ENCODE measurements at regions not wholly inside any gene's neighbourhood (a gene's known extent, or its start where the extent isn't known, plus 50 kb on each side); places are given as distances from the start of the nearest gene placed in this dataset.

DNA sequence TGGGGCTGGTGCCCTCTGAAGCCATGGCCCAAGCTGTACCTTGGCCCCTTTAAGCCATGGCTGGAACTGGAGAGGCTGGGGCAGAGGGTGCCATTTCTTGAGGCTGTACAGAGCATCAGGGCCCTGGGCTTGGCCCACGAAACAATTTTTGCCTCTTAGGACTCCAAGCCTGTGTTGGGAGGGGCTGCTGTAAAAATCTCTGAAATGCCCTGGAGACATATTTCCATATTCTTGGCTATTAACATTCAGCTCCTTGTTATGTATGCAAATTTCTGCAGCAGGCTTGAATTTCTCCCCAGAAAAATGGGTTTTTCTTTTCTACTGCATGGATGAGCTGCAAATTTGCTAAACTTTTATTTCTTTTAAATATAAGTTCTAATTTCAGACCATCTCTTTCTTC is 834.0 kb downstream of the DSC3 start:
- no peak for TF ChIP-seq POLR2A (IDR thresholded peaks at IDR 0.05)
- TF ChIP-seq, protein P1, sequence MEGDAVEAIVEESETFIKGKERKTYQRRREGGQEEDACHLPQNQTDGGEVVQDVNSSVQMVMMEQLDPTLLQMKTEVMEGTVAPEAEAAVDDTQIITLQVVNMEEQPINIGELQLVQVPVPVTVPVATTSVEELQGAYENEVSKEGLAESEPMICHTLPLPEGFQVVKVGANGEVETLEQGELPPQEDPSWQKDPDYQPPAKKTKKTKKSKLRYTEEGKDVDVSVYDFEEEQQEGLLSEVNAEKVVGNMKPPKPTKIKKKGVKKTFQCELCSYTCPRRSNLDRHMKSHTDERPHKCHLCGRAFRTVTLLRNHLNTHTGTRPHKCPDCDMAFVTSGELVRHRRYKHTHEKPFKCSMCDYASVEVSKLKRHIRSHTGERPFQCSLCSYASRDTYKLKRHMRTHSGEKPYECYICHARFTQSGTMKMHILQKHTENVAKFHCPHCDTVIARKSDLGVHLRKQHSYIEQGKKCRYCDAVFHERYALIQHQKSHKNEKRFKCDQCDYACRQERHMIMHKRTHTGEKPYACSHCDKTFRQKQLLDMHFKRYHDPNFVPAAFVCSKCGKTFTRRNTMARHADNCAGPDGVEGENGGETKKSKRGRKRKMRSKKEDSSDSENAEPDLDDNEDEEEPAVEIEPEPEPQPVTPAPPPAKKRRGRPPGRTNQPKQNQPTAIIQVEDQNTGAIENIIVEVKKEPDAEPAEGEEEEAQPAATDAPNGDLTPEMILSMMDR (IDR thresholded peaks at IDR 0.05) = no peak
